Anterior cingulate cortex (tissue), 58 donors: ENCODE measurements at regions not wholly inside any gene's neighbourhood (a gene's known extent, or its start where the extent isn't known, plus 50 kb on each side); places are given as distances from the start of the nearest gene placed in this dataset.

Source experiments
- DNase-seq, 58 donors: peaks; one replicate each; lab custom pipeline; 2025; lab: John Stamatoyannopoulos, UW

- DNase-seq: no peak
These were observed 156.5 kb upstream of the DKK2 start for GRCh38 chr4:107192601-107193000.

GRCh38 chr4:107187091-107187490 lies 151.0 kb upstream of the DKK2 start:
- no peak for DNase-seq

- DNase-seq: peak in 7 of 58 donors; percentile 0 to 25 (median 1)
These were observed 147.2 kb upstream of the DKK2 start for GRCh38 chr4:107183155-107183774.

- no peak for DNase-seq
These were observed 146.2 kb upstream of the DKK2 start for GRCh38 chr4:107182347-107182746.

GRCh38 chr4:107166873-107167450 lies 130.8 kb upstream of the DKK2 start:
- DNase-seq: no peak

GRCh38 chr4:107166181-107166580 lies 130.1 kb upstream of the DKK2 start:
- DNase-seq: no peak

- DNase-seq: no peak
These were observed 128.9 kb upstream of the DKK2 start for GRCh38 chr4:107164962-107165475.

- no peak for DNase-seq
These were observed 120.3 kb upstream of the DKK2 start for GRCh38 chr4:107156443-107156842.

GRCh38 chr4:107155366-107155765 lies 119.3 kb upstream of the DKK2 start:
- no peak for DNase-seq

- DNase-seq: no peak
These were observed 117.8 kb upstream of the DKK2 start for GRCh38 chr4:107153956-107154355.

GRCh38 chr4:107153228-107153627 lies 117.1 kb upstream of the DKK2 start:
- DNase-seq: no peak

GRCh38 chr4:107151173-107151572 lies 115.1 kb upstream of the DKK2 start:
- no peak for DNase-seq

- no peak for DNase-seq
These were observed 112.8 kb upstream of the DKK2 start for GRCh38 chr4:107148904-107149303.

GRCh38 chr4:107147873-107148272 lies 111.8 kb upstream of the DKK2 start:
- DNase-seq: no peak

GRCh38 chr4:107138433-107138832 lies 102.3 kb upstream of the DKK2 start:
- no peak for DNase-seq

- DNase-seq: no peak
These were observed 98.0 kb upstream of the DKK2 start for GRCh38 chr4:107133965-107134653.

GRCh38 chr4:107131295-107131694 lies 95.2 kb upstream of the DKK2 start:
- DNase-seq: no peak

- no peak for DNase-seq
These were observed 94.0 kb upstream of the DKK2 start for GRCh38 chr4:107130157-107130556.

GRCh38 chr4:107129611-107130010 lies 93.5 kb upstream of the DKK2 start:
- no peak for DNase-seq

GRCh38 chr4:107129076-107129475 lies 93.0 kb upstream of the DKK2 start:
- no peak for DNase-seq

GRCh38 chr4:107128116-107128515 lies 92.0 kb upstream of the DKK2 start:
- no peak for DNase-seq

- DNase-seq: no peak
These were observed 89.4 kb upstream of the DKK2 start for GRCh38 chr4:107125496-107125895.
